Osteoblast (primary cell): ENCODE measurements at regions not wholly inside any gene's neighbourhood (a gene's known extent, or its start where the extent isn't known, plus 50 kb on each side); places are given as distances from the start of the nearest gene placed in this dataset.
"Not testable (repeated sequence)": the region's sequence is repeated elsewhere in the genome, so short reads cannot be mapped to it uniquely, and the experiment has no call there.

ENCODE experiments used
- DNase-seq: peaks from one replicate; pipeline ENCODE4 v3.0.0; 2011; ENCODE audit warnings: low spot score, mixed read lengths; ENCODE audit not compliant: insufficient read length; ENCODE audit errors: missing footprints
- H2AFZ ChIP-seq: 2 replicates; pipeline ENCODE4 v1.6.0; 2011; ENCODE audit warnings: mild to moderate bottlenecking, low read length
- H3K27ac ChIP-seq: 2 replicates; pipeline ENCODE4 v1.5.1; 2011; ENCODE audit warnings: mild to moderate bottlenecking, low read depth, low read length, moderate library complexity
- H3K27me3 ChIP-seq: 2 replicates; pipeline ENCODE4 v1.6.0; 2012; ENCODE audit warnings: mild to moderate bottlenecking, control low read depth, inconsistent platforms, low read length, moderate library complexity; ENCODE audit not compliant: insufficient read depth
- H3K36me3 ChIP-seq: 2 replicates; pipeline ENCODE4 v1.5.1; 2011; ENCODE audit warnings: mild to moderate bottlenecking, low read length, control low read depth, moderate library complexity; ENCODE audit not compliant: insufficient read depth
- H3K4me1 ChIP-seq: 2 replicates; pipeline ENCODE4 v1.5.1; 2011; ENCODE audit warnings: mild to moderate bottlenecking, low read length, control low read depth, moderate library complexity; ENCODE audit not compliant: insufficient read depth
- H3K4me2 ChIP-seq: 2 replicates; pipeline ENCODE4 v1.6.0; 2011; ENCODE audit warnings: mild to moderate bottlenecking, low read length; ENCODE audit not compliant: insufficient read depth
- H3K4me3 ChIP-seq: fragments of 200-600 bp; sonication (generic); 3 replicates; pipeline ENCODE4 v1.5.1; 2012; ENCODE audit warnings: mild to moderate bottlenecking, low read length, inconsistent platforms; ENCODE audit not compliant: insufficient read depth
- H3K79me2 ChIP-seq: 2 replicates; pipeline ENCODE4 v1.6.0; 2012; ENCODE audit warnings: mild to moderate bottlenecking, low read length, control low read depth, inconsistent platforms; ENCODE audit not compliant: insufficient read depth
- H3K9me3 ChIP-seq: 2 replicates; pipeline ENCODE4 v1.5.1; 2011; ENCODE audit warnings: low read depth, low read length, control low read depth
- H4K20me1 ChIP-seq: 2 replicates; pipeline ENCODE4 v1.6.0; 2012; ENCODE audit warnings: mild to moderate bottlenecking, low read length, control low read depth; ENCODE audit not compliant: insufficient read depth

- not testable (repeated sequence) for H3K4me2 ChIP-seq, H3K36me3 ChIP-seq, H3K4me3 ChIP-seq, H3K27ac ChIP-seq, H4K20me1 ChIP-seq, H3K9me3 ChIP-seq, H3K4me1 ChIP-seq, H3K79me2 ChIP-seq, H2AFZ ChIP-seq, DNase-seq, H3K27me3 ChIP-seq
Measured at GRCh38 chr11:71664941-71665340, 82.3 kb upstream of the KRTAP5-11 start.

GRCh38 chr11:71698110-71698509 is 115.4 kb upstream of the KRTAP5-11 start:
- not testable (repeated sequence) for H3K79me2 ChIP-seq, H4K20me1 ChIP-seq, DNase-seq, H3K36me3 ChIP-seq, H3K4me3 ChIP-seq, H3K9me3 ChIP-seq, H3K27ac ChIP-seq, H3K4me1 ChIP-seq, H3K27me3 ChIP-seq, H2AFZ ChIP-seq, H3K4me2 ChIP-seq

GRCh38 chr11:71698961-71699360 is 116.3 kb upstream of the KRTAP5-11 start:
- not testable (repeated sequence) for H3K27me3 ChIP-seq, H2AFZ ChIP-seq, DNase-seq, H3K4me1 ChIP-seq, H3K79me2 ChIP-seq, H3K4me2 ChIP-seq, H3K9me3 ChIP-seq, H3K4me3 ChIP-seq, H3K27ac ChIP-seq, H3K36me3 ChIP-seq, H4K20me1 ChIP-seq

- not testable (repeated sequence) for H3K27ac ChIP-seq, H3K4me2 ChIP-seq
Measured at GRCh38 chr11:71701435-71702291, 119.0 kb upstream of the KRTAP5-11 start.

GRCh38 chr11:71705086-71705737 is 122.5 kb upstream of the KRTAP5-11 start:
- H3K27ac ChIP-seq, H3K27me3 ChIP-seq, H3K4me2 ChIP-seq, H2AFZ ChIP-seq, H3K79me2 ChIP-seq, H3K4me3 ChIP-seq, H3K4me1 ChIP-seq, H3K36me3 ChIP-seq, H4K20me1 ChIP-seq, DNase-seq, H3K9me3 ChIP-seq: not testable (repeated sequence)

More at GRCh38 chr11:71701435-71702291, 119.0 kb upstream of the KRTAP5-11 start:
- H3K9me3 ChIP-seq, H3K27me3 ChIP-seq, DNase-seq, H2AFZ ChIP-seq, H3K36me3 ChIP-seq, H3K4me3 ChIP-seq, H4K20me1 ChIP-seq, H3K4me1 ChIP-seq, H3K79me2 ChIP-seq: not testable (repeated sequence)

GRCh38 chr11:71705738-71706432 is 123.2 kb upstream of the KRTAP5-11 start:
- H3K4me1 ChIP-seq, H4K20me1 ChIP-seq, DNase-seq, H3K27ac ChIP-seq, H3K9me3 ChIP-seq, H3K4me3 ChIP-seq, H3K79me2 ChIP-seq, H2AFZ ChIP-seq, H3K4me2 ChIP-seq, H3K36me3 ChIP-seq, H3K27me3 ChIP-seq: not testable (repeated sequence)

GRCh38 chr11:71707083-71707482 is 124.4 kb upstream of the KRTAP5-11 start:
- H3K27me3 ChIP-seq, H3K36me3 ChIP-seq, H3K4me1 ChIP-seq, H3K79me2 ChIP-seq, H4K20me1 ChIP-seq, H3K9me3 ChIP-seq, DNase-seq, H2AFZ ChIP-seq, H3K4me2 ChIP-seq, H3K27ac ChIP-seq, H3K4me3 ChIP-seq: not testable (repeated sequence)

- not testable (repeated sequence) for H2AFZ ChIP-seq, H3K4me1 ChIP-seq, H3K27me3 ChIP-seq, H3K27ac ChIP-seq, H3K4me3 ChIP-seq, H3K4me2 ChIP-seq, H3K36me3 ChIP-seq, DNase-seq, H3K79me2 ChIP-seq, H3K9me3 ChIP-seq, H4K20me1 ChIP-seq
Measured at GRCh38 chr11:71709541-71709940, 123.5 kb upstream of the DEFB108B start.
